NCI-H1417 treated with DMSO at 0.1 percent for 48 hours (cell line): ENCODE measurements at regions not wholly inside any gene's neighbourhood (a gene's known extent, or its start where the extent isn't known, plus 50 kb on each side); places are given as distances from the start of the nearest gene placed in this dataset.

Experiments used
- DNase-seq: peaks from one replicate; lab custom pipeline; 2025; lab: John Stamatoyannopoulos, UW

- DNase-seq: no peak
These were observed 129.7 kb downstream of the TDRD15 start for GRCh38 chr2:21253311-21254027.

- DNase-seq: no peak
These were observed 130.6 kb downstream of the TDRD15 start for GRCh38 chr2:21254170-21254965.

- no peak for DNase-seq
These were observed 132.2 kb downstream of the TDRD15 start for GRCh38 chr2:21256006-21256405.

GRCh38 chr2:21257621-21258020 is 133.9 kb downstream of the TDRD15 start:
- DNase-seq: no peak

DNA sequence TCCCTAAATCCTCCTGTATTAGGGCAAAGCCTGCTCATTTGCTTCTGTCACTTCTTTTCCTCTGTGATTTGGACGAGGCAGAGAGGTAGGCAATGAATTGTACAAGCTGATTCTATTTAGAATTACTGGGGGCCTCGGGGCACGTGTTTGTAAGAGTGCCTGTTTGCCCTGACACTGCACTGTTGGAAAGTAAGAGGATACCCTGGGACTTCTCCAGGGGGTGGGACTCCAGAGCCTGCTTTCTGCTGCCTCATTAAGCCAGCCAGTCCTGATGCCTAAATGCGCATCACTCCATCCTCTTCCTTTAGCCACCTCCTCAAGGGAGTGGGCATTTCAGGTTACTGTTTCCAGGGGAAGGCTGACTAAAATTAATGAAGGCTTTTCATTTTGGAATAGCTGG is 134.3 kb downstream of the TDRD15 start:
- DNase-seq: no peak

DNA sequence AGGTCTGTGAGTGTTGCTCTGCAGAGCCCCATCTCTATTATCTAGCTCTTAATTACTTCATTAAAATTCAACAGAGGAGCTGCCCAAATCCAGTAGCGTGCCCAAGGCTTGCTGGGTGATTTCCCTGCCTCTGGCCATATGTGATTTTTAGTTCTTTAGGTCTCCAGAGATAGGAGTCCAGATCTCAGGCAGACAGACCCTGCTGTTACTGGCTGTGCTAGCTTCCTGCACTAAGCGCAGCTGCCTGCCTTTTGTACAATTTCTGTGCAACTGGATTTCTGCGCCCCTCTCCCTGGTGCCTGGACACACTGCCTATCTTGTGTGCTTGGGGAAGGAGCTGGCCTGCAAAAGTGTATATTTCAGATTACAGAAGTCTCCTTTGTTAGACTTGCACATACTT is 136.5 kb downstream of the TDRD15 start:
- no peak for DNase-seq

DNA sequence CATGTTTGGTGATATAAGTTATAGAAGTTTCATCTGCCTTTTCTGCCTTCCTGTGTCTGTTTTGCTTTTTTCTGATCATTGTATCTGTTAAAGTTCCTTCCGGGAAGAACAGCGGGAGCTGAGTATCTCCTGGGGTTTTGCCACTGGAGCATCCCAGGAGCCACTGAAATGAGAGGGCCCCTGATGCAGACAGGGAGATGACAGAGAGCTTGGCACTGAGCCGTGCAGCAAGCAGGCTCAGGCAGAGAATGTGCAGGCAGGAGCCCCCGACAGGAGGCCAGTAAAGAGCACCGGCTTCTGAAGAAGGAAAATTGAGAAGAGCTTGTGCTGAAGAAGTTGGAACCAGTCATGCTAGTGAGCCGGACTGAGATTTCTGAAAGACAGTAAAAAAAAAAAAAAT is 137.8 kb downstream of the TDRD15 start:
- no peak for DNase-seq

DNA sequence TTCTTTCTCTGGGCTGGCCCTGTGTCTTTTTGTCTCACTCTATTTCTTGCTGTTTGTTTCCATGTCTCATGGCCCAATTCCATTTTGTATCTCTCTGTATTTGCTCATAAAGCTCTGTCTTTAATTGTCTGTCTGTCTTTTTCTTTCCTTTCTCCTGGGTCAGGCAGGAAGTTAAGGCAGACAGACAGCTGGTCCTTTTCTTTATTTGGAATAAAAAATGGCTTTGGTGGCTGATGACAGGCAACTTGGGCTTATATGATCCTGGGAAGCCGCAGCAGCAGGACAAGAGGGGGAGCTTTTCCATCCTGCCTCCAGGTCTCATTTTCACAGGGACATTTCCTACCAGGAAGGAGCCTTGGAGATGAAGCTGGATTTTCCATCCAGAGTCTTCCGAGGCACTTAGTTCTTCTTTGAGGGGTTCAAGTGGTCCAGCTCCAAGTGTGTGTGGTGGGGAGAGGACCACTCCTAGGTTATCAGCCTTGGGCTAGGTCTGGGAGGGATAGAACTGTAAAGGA is 138.7 kb downstream of the TDRD15 start:
- DNase-seq: no peak

DNA sequence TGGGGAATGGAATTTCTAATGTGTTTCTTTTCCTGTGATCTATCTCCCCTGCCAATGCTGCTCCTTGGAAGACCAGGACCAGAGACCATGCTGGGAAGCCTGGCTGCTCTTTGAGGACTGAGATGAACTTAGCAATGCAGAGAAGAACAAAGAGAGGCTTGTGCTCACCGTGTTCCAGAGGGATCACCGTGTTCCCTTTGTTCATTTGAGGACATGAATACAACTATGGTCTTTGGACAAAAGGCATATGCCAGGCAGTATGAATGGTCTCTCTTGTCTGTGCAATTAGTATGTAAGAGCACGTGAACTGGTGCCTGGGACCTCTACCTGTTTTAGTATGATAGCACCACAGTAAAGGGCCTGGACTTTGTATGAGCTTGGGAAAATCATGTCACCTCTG is 139.9 kb downstream of the TDRD15 start:
- no peak for DNase-seq

DNA sequence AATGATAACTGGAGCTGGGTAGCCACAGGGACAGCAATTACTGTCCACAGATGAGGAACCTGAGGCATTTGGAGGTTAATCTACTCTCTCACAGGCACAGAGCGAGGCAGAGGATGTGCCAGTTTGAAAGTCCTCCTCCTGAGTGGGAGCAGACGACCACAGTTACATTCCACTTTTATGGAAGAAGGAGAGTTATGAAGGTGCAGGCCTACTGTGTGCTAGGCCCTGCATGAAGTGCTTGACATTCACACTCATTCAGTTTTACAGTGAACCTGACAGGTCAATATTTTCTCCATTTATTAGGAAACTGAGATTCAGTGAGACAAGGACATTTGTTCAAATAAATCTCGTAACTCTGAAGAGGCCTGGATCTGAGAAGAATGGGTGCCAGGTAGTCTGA is 142.0 kb downstream of the TDRD15 start:
- DNase-seq: no peak

GRCh38 chr2:21267232-21267835 is 143.6 kb downstream of the TDRD15 start:
- no peak for DNase-seq

GRCh38 chr2:21268197-21268877 is 144.6 kb downstream of the TDRD15 start:
- DNase-seq: no peak

GRCh38 chr2:21268878-21269224 is 145.1 kb downstream of the TDRD15 start:
- no peak for DNase-seq

GRCh38 chr2:21269382-21269781 is 145.6 kb downstream of the TDRD15 start:
- DNase-seq: no peak

DNA sequence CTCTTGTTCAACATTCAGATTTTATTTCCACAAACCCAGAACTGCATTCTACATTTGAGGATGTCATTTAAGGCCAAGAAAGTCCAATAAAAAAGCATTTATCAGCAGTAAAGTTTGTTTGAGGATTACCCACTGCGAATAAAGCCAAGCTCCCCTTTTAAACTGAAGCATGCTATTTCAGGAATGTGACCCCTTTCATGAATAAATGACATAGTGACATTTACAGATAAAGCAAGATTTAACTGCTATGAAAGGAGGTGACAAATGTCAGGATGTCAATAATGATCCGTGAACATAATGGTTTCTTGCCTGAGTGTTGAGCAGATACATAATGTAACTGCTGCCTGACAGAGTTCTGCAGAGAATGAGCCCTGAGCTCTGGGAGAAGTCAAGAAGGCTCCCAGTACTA is 146.3 kb downstream of the TDRD15 start:
- DNase-seq: no peak

GRCh38 chr2:21270708-21271122 is 146.9 kb downstream of the TDRD15 start:
- no peak for DNase-seq

GRCh38 chr2:21276163-21276562 is 152.4 kb downstream of the TDRD15 start:
- DNase-seq: no peak

DNA sequence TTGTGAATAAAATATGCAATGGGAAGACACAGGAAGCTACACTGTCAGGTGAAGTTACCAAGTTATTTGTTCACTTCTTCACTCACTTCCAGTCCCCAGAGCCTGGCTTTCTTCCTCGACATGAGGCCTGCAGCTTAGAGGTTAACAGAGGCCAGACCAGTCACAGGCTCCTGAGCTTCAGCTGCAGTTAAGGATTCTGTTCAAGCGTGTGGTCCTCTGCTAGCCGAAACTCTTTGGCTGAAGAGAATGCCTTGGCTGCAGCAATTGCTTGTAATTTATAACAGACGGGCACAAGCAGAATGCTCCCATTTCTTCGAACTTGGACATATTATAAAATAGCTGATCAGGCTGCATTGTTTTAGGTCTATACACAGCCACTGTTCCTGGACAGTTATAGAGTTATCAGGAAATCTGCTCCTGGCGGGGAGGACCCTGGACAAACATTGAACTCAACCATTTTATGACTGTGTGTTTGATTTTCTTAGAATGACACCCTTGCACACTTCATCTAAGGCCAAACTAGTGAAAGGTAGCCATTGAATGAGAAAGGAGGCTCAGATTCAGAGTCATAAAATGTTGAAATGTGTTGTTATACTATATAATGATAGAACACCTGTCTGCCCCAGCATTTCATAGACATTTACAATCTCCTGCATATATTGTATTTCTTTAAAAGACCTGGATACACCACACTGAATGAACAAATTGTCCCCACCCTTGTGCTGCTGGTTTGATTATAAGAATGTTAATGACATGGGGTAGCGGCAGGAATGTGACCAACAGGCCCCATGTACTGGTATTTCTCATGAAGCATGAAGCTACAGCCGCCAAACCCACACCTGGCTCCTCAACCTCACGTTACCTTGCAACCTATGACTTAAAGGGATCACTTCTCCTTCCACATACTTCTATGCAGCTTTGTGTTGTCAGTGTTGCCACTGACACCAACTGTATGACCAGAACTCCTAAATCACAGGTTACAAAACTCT is 153.6 kb downstream of the TDRD15 start:
- no peak for DNase-seq

DNA sequence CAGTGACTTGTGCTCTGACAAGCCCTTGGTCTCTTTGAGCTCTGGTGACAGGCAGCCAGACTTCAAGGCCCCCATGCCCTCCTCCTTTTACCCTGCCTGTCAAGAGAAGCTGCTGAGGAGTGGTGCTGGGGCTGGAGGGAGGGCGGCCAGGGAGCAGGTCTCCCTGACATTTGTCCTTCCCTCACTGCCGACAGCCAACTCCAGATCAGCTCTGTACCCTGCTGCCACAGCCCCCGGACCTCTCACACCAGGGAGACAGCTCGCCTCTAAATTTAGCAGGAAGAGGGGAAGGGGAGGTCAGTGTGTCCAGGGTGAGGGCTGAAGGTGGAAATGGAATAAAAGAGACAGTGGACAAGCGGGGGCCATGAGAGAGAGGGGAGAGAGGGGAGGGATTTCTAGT is 155.8 kb downstream of the TDRD15 start:
- no peak for DNase-seq

GRCh38 chr2:21280793-21281192 is 157.0 kb downstream of the TDRD15 start:
- DNase-seq: no peak

DNA sequence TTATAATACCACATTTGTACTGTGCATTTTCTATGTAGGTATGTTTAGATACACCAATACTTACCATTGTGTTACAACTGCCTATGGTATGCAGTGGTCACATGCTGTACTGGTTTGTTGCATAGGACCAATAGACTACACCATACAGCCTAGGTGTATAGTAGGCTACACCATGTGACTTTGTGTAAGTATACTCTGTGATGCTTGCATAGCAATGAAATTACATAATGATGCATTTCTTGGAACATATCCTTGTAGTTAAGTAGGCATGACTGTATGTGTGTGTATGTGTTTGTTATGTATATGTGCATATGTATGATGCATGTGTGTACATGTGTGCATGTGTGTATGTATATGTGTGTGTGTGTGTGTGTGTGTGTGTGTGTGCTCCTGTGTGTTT is 157.6 kb downstream of the TDRD15 start:
- no peak for DNase-seq
